Right lobe of liver (tissue), 6 donors: ENCODE measurements at regions not wholly inside any gene's neighbourhood (a gene's known extent, or its start where the extent isn't known, plus 50 kb on each side); places are given as distances from the start of the nearest gene placed in this dataset.

Source experiments
- ATAC-seq, 4 donors: fragments of 200-7000 bp; cut with Tn5 transposase; one replicate each; pipeline ENCODE4 v1.9.1; 2020; ENCODE audit warnings: mild to moderate bottlenecking in 4 of 4, moderate library complexity in 4 of 4
- DNase-seq, 3 donors: peaks; one replicate each; pipeline ENCODE4 v3.0.0-alpha.2; 2020
- H3K27ac ChIP-seq, 3 donors: fragments of 200-600 bp; one replicate each; pipeline ENCODE4 v1.8.0; 2022
- H3K27me3 ChIP-seq, 2 donors: fragments of 200-600 bp; one replicate each; pipeline ENCODE4 v1.8.0; 2022
- H3K36me3 ChIP-seq, 4 donors: fragments of 200-600 bp; sonication (generic) in 1 of 4; one replicate each; pipeline versions ENCODE4 v1.5.1 to v1.8.0; 2017 to 2022; ENCODE audit warnings: control low read depth in 1 of 4
- H3K4me1 ChIP-seq, 4 donors: fragments of 200-600 bp; sonication (generic) in 1 of 4; one replicate each; pipeline versions ENCODE4 v1.5.1 to v1.8.0; 2017 to 2022; ENCODE audit warnings: control low read depth in 1 of 4
- H3K4me3 ChIP-seq, 3 donors: fragments of 200-600 bp; one replicate each; pipeline ENCODE4 v1.8.0; 2022
- H3K9me3 ChIP-seq, 4 donors: fragments of 200-600 bp; sonication (generic) in 1 of 4; one replicate each; pipeline versions ENCODE4 v1.5.1 to v1.8.0; 2017 to 2022; ENCODE audit warnings: control low read depth in 1 of 4
- POLR2A ChIP-seq: fragments of 450-650 bp; IDR thresholded peaks from one replicate; pipeline ENCODE4 v1.6.1; 2017; ENCODE audit warnings: antibody characterized with exemption, mild to moderate bottlenecking
- WGBS: methylation state at CpG from one replicate; pipeline ENCODE4 v1.1.6; 2018; ENCODE audit warnings: low coverage, low lambda C conversion rate; ENCODE audit not compliant: insufficient coverage; ENCODE audit errors: missing lambda C conversion rate; 5-methylcytosine and 5-hydroxymethylcytosine counted together
- intact Hi-C, 2 donors: fragments of 100-400 bp; cut with DNase I; formaldehyde crosslinking; loops; one replicate each; pipeline versions ENCODE4 v1.11.2 to v1.14.1; 2022
- TF ChIP-seq, protein P1 (sequence below), 4 donors: fragments of 200-600 bp in 3 of 4; fragments of 450-650 bp in 1 of 4; IDR thresholded peaks; one replicate each; pipeline versions ENCODE4 v1.5.1 to v1.8.0; 2016 to 2022; ENCODE audit warnings: antibody characterized with exemption in 4 of 4, mild to moderate bottlenecking in 2 of 4
- donor health status: DM: no; HTN: yes; CAD: no.
- donor health status: DM: no; HTN: no; CAD: no.
- donor health status: DM: no; HTN: no; CAD: no.
- donor health status: DM: no; HTN: yes; CAD: no.
- donor health status: DM: no; HTN: yes; CAD: no.

- WGBS: 82% methylated on average over 9 of the region's 10 CpGs
- intact Hi-C loops: no loop called here
- Histone ChIP-seq H3K27me3 (no peaks in the 10 kb centered on the region), H3K36me3 (no peaks in the 10 kb centered on the region), H3K27ac (no peak overlapping the region), H3K4me1 (no peaks in the 10 kb centered on the region), H3K9me3 (no peaks in the 10 kb centered on the region), H3K4me3 (no peak overlapping the region)
- no peak for ATAC-seq
- TF ChIP-seq, protein P1, sequence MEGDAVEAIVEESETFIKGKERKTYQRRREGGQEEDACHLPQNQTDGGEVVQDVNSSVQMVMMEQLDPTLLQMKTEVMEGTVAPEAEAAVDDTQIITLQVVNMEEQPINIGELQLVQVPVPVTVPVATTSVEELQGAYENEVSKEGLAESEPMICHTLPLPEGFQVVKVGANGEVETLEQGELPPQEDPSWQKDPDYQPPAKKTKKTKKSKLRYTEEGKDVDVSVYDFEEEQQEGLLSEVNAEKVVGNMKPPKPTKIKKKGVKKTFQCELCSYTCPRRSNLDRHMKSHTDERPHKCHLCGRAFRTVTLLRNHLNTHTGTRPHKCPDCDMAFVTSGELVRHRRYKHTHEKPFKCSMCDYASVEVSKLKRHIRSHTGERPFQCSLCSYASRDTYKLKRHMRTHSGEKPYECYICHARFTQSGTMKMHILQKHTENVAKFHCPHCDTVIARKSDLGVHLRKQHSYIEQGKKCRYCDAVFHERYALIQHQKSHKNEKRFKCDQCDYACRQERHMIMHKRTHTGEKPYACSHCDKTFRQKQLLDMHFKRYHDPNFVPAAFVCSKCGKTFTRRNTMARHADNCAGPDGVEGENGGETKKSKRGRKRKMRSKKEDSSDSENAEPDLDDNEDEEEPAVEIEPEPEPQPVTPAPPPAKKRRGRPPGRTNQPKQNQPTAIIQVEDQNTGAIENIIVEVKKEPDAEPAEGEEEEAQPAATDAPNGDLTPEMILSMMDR (IDR thresholded peaks at IDR 0.05): no peak
- no peak for TF ChIP-seq POLR2A
- DNase-seq: no peak
Observed at GRCh38 chr1:222370081-222370912, 177.6 kb downstream of the HHIPL2 start.

GRCh38 chr1:222369148-222369547 is 178.8 kb downstream of the HHIPL2 start:
- Histone ChIP-seq H3K9me3 (no peaks in the 10 kb centered on the region), H3K36me3 (no peaks in the 10 kb centered on the region), H3K27me3 (no peaks in the 10 kb centered on the region), H3K27ac (no peak overlapping the region), H3K4me1 (no peaks in the 10 kb centered on the region), H3K4me3 (no peak overlapping the region)
- intact Hi-C loops: no loop called here
- DNase-seq: no peak
- peak in 1 of 4 donors; percentile 34 for ATAC-seq
- TF ChIP-seq, protein P1 (IDR thresholded peaks at IDR 0.05): no peak
- no peak for TF ChIP-seq POLR2A
- WGBS: 63% methylated on average over 9 of the region's 12 CpGs

- H3K4me1 ChIP-seq: no peaks in the 10 kb centered on the region
- DNase-seq (no peak), ATAC-seq (no peak)
- WGBS: 0% methylated on average over 1 of the region's 1 CpG
- H3K9me3 ChIP-seq: no peaks in the 10 kb centered on the region
- TF ChIP-seq, protein P1 (IDR thresholded peaks at IDR 0.05): no peak
- TF ChIP-seq POLR2A: no peak
- H3K27ac ChIP-seq: no peak overlapping the region
- H3K4me3 ChIP-seq: no peak overlapping the region
- intact Hi-C loops: no loop called here
- no peaks in the 10 kb centered on the region for H3K27me3 ChIP-seq
- no peaks in the 10 kb centered on the region for H3K36me3 ChIP-seq
Observed at GRCh38 chr1:222358100-222358499, 189.8 kb downstream of the HHIPL2 start.

DNA sequence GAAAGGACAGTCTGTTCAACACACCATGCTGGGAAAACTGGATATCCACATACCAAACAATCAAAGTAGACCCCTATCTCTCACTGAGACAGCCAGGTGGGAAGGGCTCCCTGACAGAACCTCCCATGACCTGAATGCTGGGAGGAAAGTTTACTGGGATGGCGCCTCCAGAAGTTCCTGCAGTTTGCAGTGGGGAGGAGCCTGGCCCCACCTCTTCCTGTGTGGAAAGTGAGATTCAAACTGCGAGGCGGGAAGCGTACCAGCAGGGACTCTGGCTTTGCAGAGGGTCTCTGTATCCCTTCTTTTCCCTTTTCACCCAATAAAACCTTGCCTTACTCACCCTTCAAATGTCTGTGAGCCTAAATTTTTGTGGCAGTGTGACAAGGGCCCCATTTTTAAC is 190.7 kb downstream of the HHIPL2 start:
- no peak for TF ChIP-seq POLR2A
- TF ChIP-seq, protein P1 (IDR thresholded peaks at IDR 0.05): no peak
- Histone ChIP-seq H3K4me3 (no peak overlapping the region), H3K36me3 (no peaks in the 10 kb centered on the region), H3K9me3 (no peaks in the 10 kb centered on the region), H3K27ac (no peak overlapping the region), H3K4me1 (no peaks in the 10 kb centered on the region), H3K27me3 (no peaks in the 10 kb centered on the region)
- DNase-seq: no peak
- no peak for ATAC-seq
- intact Hi-C loops: no loop called here
- 96% methylated on average over 3 of the region's 4 CpGs for WGBS
